Panc1 (cell line): ENCODE measurements at regions not wholly inside any gene's neighbourhood (a gene's known extent, or its start where the extent isn't known, plus 50 kb on each side); places are given as distances from the start of the nearest gene placed in this dataset.

Experiments used
- ATAC-seq: fragments of 200-7000 bp; cut with Tn5 transposase; 2 replicates; pipeline ENCODE4 v1.9.1; 2020; ENCODE audit warnings: mild to moderate bottlenecking, moderate library complexity
- BruUV-seq: library from RNA; stranded (reverse); fragments of 400-500 nt; replicated peaks from 2 replicates; lab custom pipeline; 2021; lab: Mats Ljungman, UMichigan
- CTCF ChIA-PET: fragments of 300-600 bp; sonication (Branson Sonifier 250); formaldehyde crosslinking; loops from one replicate; lab custom pipeline; 2022; ENCODE audit warnings: antibody characterized with exemption; lab: Charles Lee
- POLR2A ChIA-PET: fragments of 300-600 bp; sonication (Branson Sonifier 250); formaldehyde crosslinking; loops from one replicate; lab custom pipeline; 2022; ENCODE audit warnings: antibody characterized with exemption; lab: Charles Lee
- DNase-seq: peaks from one replicate; pipeline ENCODE4 v3.0.0-alpha.2; 2010; ENCODE audit warnings: low read depth, low spot score
- H3K27ac ChIP-seq: 2 replicates; pipeline ENCODE4 v1.5.1; 2011; ENCODE audit warnings: mild to moderate bottlenecking, low read length, inconsistent platforms
- H3K27me3 ChIP-seq: fragments of 200-500 bp; sonication (Bioruptor generic); 2 replicates; pipeline ENCODE4 v1.6.0; 2014; ENCODE audit warnings: low read length, inconsistent platforms; ENCODE audit not compliant: control insufficient read depth, insufficient read depth
- H3K36me3 ChIP-seq: fragments of 200-500 bp; sonication (Bioruptor generic); 2 replicates; pipeline ENCODE4 v1.5.1; 2014; ENCODE audit warnings: inconsistent platforms, mild to moderate bottlenecking, low read length, moderate library complexity; ENCODE audit not compliant: control insufficient read depth, insufficient read depth
- H3K4me1 ChIP-seq: 2 replicates; pipeline ENCODE4 v1.5.1; 2011; ENCODE audit warnings: inconsistent platforms, mild to moderate bottlenecking, low read length, moderate library complexity; ENCODE audit not compliant: control insufficient read depth, insufficient read depth
- H3K4me3 ChIP-seq, 2 experiments: 2 replicates each; pipeline ENCODE4 v1.5.1; 2011 to 2012; ENCODE audit warnings: low read depth in 2 of 2, low read length in 2 of 2, mild to moderate bottlenecking in 2 of 2, inconsistent platforms in 1 of 2, moderate library complexity in 1 of 2
- H3K9me3 ChIP-seq: fragments of 200-500 bp; sonication (Bioruptor generic); 2 replicates; pipeline ENCODE4 v1.5.1; 2014; ENCODE audit warnings: low read depth, mild to moderate bottlenecking, inconsistent platforms, low read length, moderate library complexity; ENCODE audit not compliant: control insufficient read depth, insufficient read depth
- CTCF ChIP-seq: fragments of 450-650 bp; IDR thresholded peaks from 2 replicates; pipeline ENCODE4 v1.5.1; 2017; ENCODE audit warnings: mild to moderate bottlenecking
- POLR2AphosphoS5 ChIP-seq: IDR thresholded peaks from 2 replicates; pipeline ENCODE4 v1.6.1; 2012; ENCODE audit warnings: mild to moderate bottlenecking, low read depth, low read length, moderate library complexity
- REST ChIP-seq, 2 experiments: IDR thresholded peaks; 2 replicates each; pipeline ENCODE4 v1.6.1; 2011 to 2012; ENCODE audit warnings: low read depth in 2 of 2, control low read depth in 1 of 2, low read length in 1 of 2, mild to moderate bottlenecking in 1 of 2, moderate library complexity in 1 of 2; ENCODE audit not compliant: insufficient read depth in 1 of 2
- SIN3A ChIP-seq: IDR thresholded peaks from 2 replicates; pipeline ENCODE4 v1.6.1; 2012; ENCODE audit warnings: low read depth, mild to moderate bottlenecking, low read length, moderate library complexity, borderline replicate concordance; ENCODE audit not compliant: insufficient read depth
- TCF7L2 ChIP-seq: IDR thresholded peaks from 2 replicates; pipeline ENCODE4 v1.6.1; 2011; ENCODE audit warnings: mild to moderate bottlenecking, low read depth, low read length, inconsistent platforms
- in situ Hi-C: cut with HindIII; loops from 2 replicates; pipeline ENCODE4 v1.10.0; 2016; ENCODE audit warnings: low sequenced_read_pairs, low pct_unique_long_range_greater_than_20kb
- intact Hi-C: fragments of 100-400 bp; cut with micrococcal nuclease; formaldehyde crosslinking; loops from one replicate; pipeline ENCODE4 v1.10.0; 2022; ENCODE audit not compliant: unreplicated experiment

DNA sequence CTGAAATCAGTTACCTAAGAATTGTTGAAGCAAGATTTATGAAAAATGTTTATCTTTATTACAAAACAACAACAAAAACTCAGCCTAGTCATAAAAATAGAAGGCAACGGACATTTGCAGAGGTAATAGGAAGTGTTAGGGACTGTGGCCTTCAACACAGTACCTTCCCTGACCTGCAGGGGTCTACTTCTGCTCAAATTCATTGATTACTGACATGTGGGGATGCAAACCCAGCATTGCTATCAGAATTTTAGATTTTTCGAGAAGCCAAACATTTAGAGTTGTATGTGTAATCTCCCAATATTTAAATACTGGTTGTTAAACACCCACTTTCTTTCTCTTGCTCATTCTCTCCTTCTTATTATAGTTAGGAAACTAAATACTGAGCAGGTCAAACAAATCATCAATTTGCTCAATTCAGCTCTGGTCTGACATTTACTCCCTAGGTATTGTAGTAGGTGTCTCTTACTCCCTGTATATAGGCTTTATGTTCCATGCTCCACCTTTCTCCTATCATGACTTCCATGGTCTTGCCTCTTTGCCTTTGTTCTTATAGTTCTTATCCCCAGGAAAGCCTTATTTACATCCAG is 198.5 kb downstream of the UBE2E3 start:
- ATAC-seq (no peak), DNase-seq (no peak)
- Histone ChIP-seq H3K27ac (no peak overlapping the region), H3K4me3 (no peak overlapping the region), H3K9me3 (no peaks in the 10 kb centered on the region), H3K4me1 (no peaks in the 10 kb centered on the region), H3K27me3 (no peaks in the 10 kb centered on the region), H3K36me3 (no peaks in the 10 kb centered on the region)
- POLR2A ChIA-PET, result no interaction called here
- CTCF ChIA-PET, result no interaction called here
- BruUV-seq, result no TSS peak
- TF ChIP-seq SIN3A, result no peak
- no peak for TF ChIP-seq TCF7L2
- TF ChIP-seq CTCF, result peak; percentile 36; the same call in 1 of the 2 replicates
- no peak for TF ChIP-seq POLR2AphosphoS5
- no peak for TF ChIP-seq REST (IDR thresholded peaks at IDR 0.05; ENCODE audit: insufficient read depth in 1 of 2, low read depth in 2 of 2, low read length in 1 of 2)
- in situ Hi-C loops (no loop called here), intact Hi-C loops (no loop called here)

DNA sequence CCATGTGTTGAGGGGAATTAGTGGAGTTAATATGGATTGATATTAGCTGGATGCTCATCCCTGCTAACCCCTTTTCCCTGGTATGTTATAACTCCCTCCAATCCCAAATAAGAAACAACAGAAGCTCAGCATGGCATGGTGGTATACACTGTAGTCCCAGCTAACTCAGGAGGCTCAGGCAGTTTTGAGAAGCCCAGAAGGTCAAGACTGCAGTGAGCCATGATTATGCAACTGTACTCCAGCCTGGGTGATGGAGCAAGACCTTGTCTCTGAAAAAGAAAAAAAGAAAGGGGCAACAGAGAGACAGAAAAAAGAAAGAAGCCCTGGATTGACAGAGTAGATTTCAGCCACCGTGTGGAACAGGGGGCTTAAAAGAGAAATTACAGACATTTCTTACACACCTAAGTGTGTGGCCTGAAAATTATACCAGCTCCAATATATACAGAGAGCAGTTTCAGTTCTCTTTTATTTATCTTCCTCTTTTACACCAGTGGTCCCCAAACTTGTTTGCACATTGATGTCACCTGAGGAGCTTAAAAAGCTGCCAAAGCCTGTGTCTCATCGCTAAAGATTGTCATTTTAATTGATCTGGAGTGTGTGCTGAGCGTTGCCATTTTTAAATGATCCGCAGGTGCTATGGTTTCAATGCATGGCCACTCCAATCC is 203.6 kb downstream of the UBE2E3 start:
- H3K4me1 ChIP-seq, result no peaks in the 10 kb centered on the region
- H3K27ac ChIP-seq, result no peak overlapping the region

More for the DNA sequence above, 203.6 kb downstream of the UBE2E3 start:
- POLR2A ChIA-PET, result no interaction called here
- DNase-seq, result no peak
- TF ChIP-seq SIN3A, result no peak
- TF ChIP-seq POLR2AphosphoS5, result no peak
- TF ChIP-seq REST (IDR thresholded peaks at IDR 0.05; ENCODE audit: insufficient read depth in 1 of 2, low read depth in 2 of 2, low read length in 1 of 2), result no peak
- TF ChIP-seq TCF7L2, result no peak
- no peak for TF ChIP-seq CTCF
- intact Hi-C loops, result no loop called here
- CTCF ChIA-PET, result no interaction called here
- Histone ChIP-seq H3K9me3 (no peaks in the 10 kb centered on the region), H3K4me3 (no peak overlapping the region), H3K36me3 (no peaks in the 10 kb centered on the region), H3K27me3 (no peaks in the 10 kb centered on the region)
- in situ Hi-C loops, result no loop called here
- BruUV-seq, result no TSS peak
- ATAC-seq, result no peak
